OCI-LY7 (cell line): ENCODE measurements at regions not wholly inside any gene's neighbourhood (a gene's known extent, or its start where the extent isn't known, plus 50 kb on each side); places are given as distances from the start of the nearest gene placed in this dataset.
"Not testable (repeated sequence)": the region's sequence is repeated elsewhere in the genome, so short reads cannot be mapped to it uniquely, and the experiment has no call there.

Source experiments
- CTCF ChIP-seq: fragments of 200-600 bp; sonication (generic); conservative IDR thresholded peaks from 2 replicates; pipeline ENCODE4 v1.5.1; 2014; ENCODE audit warnings: mild to moderate bottlenecking, antibody characterized with exemption, low read length, moderate library complexity, mixed read lengths
- EZH2phosphoT487 ChIP-seq: fragments of 200-600 bp; sonication (generic); IDR thresholded peaks from 2 replicates; pipeline ENCODE4 v1.6.1; 2018; ENCODE audit warnings: low read depth, borderline replicate concordance, mild to moderate bottlenecking, mixed run types, antibody characterized with exemption, low read length, moderate library complexity, mixed read lengths

- not testable (repeated sequence) for TF ChIP-seq CTCF, EZH2phosphoT487
These were observed 152.0 kb upstream of the HS3ST4 start for GRCh38 chr16:25539767-25540166.
